HG03469 (cell line): ENCODE measurements at regions not wholly inside any gene's neighbourhood (a gene's known extent, or its start where the extent isn't known, plus 50 kb on each side); places are given as distances from the start of the nearest gene placed in this dataset.
"Not testable (repeated sequence)": the region's sequence is repeated elsewhere in the genome, so short reads cannot be mapped to it uniquely, and the experiment has no call there.

Source experiments
- ATAC-seq: cut with Tn5 transposase; IDR thresholded peaks from one replicate; pipeline ENCODE4 v1.9.1; 2021; ENCODE audit warnings: mild to moderate bottlenecking, moderate library complexity, moderate number of reproducible peaks; ENCODE audit not compliant: unreplicated experiment

- ATAC-seq: no peak
These were observed 87.3 kb downstream of the ARL4C start for GRCh38 chr2:234409590-234409989.

GRCh38 chr2:234406085-234406484 is 90.8 kb downstream of the ARL4C start:
- ATAC-seq: no peak

- no peak for ATAC-seq
These were observed 91.4 kb downstream of the ARL4C start for GRCh38 chr2:234405462-234405861.

GRCh38 chr2:234404957-234405356 is 91.9 kb downstream of the ARL4C start:
- ATAC-seq: no peak

GRCh38 chr2:234403751-234404150 is 93.1 kb downstream of the ARL4C start:
- ATAC-seq: no peak

GRCh38 chr2:234403074-234403473 is 93.8 kb downstream of the ARL4C start:
- no peak for ATAC-seq

GRCh38 chr2:234401426-234401825 is 95.5 kb downstream of the ARL4C start:
- no peak for ATAC-seq

GRCh38 chr2:234399451-234400246 is 97.2 kb downstream of the ARL4C start:
- ATAC-seq: no peak

GRCh38 chr2:234398531-234398930 is 98.3 kb downstream of the ARL4C start:
- no peak for ATAC-seq

- no peak for ATAC-seq
These were observed 100.9 kb downstream of the ARL4C start for GRCh38 chr2:234395891-234396420.

GRCh38 chr2:234394450-234394849 is 102.4 kb downstream of the ARL4C start:
- no peak for ATAC-seq

- ATAC-seq: no peak
These were observed 103.5 kb downstream of the ARL4C start for GRCh38 chr2:234393354-234393753.

- ATAC-seq: no peak
These were observed 104.8 kb downstream of the ARL4C start for GRCh38 chr2:234392041-234392615.

- no peak for ATAC-seq
These were observed 105.3 kb downstream of the ARL4C start for GRCh38 chr2:234391625-234392024.

GRCh38 chr2:234389661-234390060 is 107.2 kb downstream of the ARL4C start:
- ATAC-seq: not testable (repeated sequence)

- no peak for ATAC-seq
These were observed 108.3 kb downstream of the ARL4C start for GRCh38 chr2:234388591-234388990.

GRCh38 chr2:234386971-234387370 is 109.9 kb downstream of the ARL4C start:
- ATAC-seq: no peak

- ATAC-seq: no peak
These were observed 114.8 kb downstream of the ARL4C start for GRCh38 chr2:234382131-234382530.

- not testable (repeated sequence) for ATAC-seq
These were observed 117.9 kb downstream of the ARL4C start for GRCh38 chr2:234378958-234379357.

GRCh38 chr2:234378440-234378839 is 118.4 kb downstream of the ARL4C start:
- no peak for ATAC-seq

GRCh38 chr2:234377761-234378391 is 119.0 kb downstream of the ARL4C start:
- ATAC-seq: no peak

- no peak for ATAC-seq
These were observed 120.7 kb downstream of the ARL4C start for GRCh38 chr2:234376229-234376628.
